Gastrocnemius medialis (tissue), 4 donors: ENCODE measurements at regions not wholly inside any gene's neighbourhood (a gene's known extent, or its start where the extent isn't known, plus 50 kb on each side); places are given as distances from the start of the nearest gene placed in this dataset.

Experiments
- CTCF ChIP-seq, 5 experiments: fragments of 450-650 bp in 3 of 5; fragments of 200-600 bp in 2 of 5; sonication (generic) in 2 of 5; IDR thresholded peaks in 4 of 5; conservative IDR thresholded peaks in 1 of 5; 1 replicate in 4 of 5; 2 replicates in 1 of 5; pipeline ENCODE4 v1.5.1; 2016 to 2019; ENCODE audit warnings: antibody characterized with exemption in 5 of 5, mild to moderate bottlenecking in 3 of 5, moderate library complexity in 3 of 5
- POLR2A ChIP-seq, 2 donors: fragments of 450-650 bp; IDR thresholded peaks; one replicate each; pipeline ENCODE4 v1.6.1; 2017; ENCODE audit warnings: antibody characterized with exemption in 2 of 2, mild to moderate bottlenecking in 2 of 2, moderate library complexity in 2 of 2

GRCh38 chr20:40009542-40009941 is 679.5 kb downstream of the MAFB start:
- TF ChIP-seq CTCF (IDR thresholded peaks at IDR 0.05 in 4 of 5, conservative IDR thresholded peaks at IDR 0.05 in 1 of 5) (no peak), POLR2A (IDR thresholded peaks at IDR 0.05) (no peak)
